LNCAP (cell line): ENCODE measurements at regions not wholly inside any gene's neighbourhood (a gene's known extent, or its start where the extent isn't known, plus 50 kb on each side); places are given as distances from the start of the nearest gene placed in this dataset.

Experiments
- TF ChIP-seq, protein P1 (sequence below): fragments of 450-650 bp; IDR thresholded peaks from 2 replicates; pipeline ENCODE4 v1.5.1; 2017; ENCODE audit warnings: mild to moderate bottlenecking

DNA sequence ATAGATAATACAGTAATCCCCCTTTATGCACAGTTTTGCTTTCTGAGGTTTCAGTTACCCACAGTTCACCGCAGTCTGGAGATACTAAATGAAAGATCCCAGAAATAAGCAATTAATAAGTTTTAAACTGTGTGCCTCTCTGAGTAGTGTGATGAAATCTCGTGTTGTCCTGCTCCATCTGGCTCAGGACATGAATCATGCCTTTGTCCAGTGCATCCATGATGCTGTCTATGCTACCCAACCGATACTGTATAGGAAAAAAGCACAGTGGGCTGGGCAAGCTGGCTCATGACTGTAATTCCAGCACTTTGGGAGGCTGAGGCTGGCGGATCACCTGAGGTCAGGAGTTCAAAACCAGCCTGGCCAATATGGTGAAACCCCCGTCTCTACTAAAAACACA lies 85.0 kb upstream of the SLC2A1 start:
- TF ChIP-seq, protein P1, sequence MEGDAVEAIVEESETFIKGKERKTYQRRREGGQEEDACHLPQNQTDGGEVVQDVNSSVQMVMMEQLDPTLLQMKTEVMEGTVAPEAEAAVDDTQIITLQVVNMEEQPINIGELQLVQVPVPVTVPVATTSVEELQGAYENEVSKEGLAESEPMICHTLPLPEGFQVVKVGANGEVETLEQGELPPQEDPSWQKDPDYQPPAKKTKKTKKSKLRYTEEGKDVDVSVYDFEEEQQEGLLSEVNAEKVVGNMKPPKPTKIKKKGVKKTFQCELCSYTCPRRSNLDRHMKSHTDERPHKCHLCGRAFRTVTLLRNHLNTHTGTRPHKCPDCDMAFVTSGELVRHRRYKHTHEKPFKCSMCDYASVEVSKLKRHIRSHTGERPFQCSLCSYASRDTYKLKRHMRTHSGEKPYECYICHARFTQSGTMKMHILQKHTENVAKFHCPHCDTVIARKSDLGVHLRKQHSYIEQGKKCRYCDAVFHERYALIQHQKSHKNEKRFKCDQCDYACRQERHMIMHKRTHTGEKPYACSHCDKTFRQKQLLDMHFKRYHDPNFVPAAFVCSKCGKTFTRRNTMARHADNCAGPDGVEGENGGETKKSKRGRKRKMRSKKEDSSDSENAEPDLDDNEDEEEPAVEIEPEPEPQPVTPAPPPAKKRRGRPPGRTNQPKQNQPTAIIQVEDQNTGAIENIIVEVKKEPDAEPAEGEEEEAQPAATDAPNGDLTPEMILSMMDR = no peak

DNA sequence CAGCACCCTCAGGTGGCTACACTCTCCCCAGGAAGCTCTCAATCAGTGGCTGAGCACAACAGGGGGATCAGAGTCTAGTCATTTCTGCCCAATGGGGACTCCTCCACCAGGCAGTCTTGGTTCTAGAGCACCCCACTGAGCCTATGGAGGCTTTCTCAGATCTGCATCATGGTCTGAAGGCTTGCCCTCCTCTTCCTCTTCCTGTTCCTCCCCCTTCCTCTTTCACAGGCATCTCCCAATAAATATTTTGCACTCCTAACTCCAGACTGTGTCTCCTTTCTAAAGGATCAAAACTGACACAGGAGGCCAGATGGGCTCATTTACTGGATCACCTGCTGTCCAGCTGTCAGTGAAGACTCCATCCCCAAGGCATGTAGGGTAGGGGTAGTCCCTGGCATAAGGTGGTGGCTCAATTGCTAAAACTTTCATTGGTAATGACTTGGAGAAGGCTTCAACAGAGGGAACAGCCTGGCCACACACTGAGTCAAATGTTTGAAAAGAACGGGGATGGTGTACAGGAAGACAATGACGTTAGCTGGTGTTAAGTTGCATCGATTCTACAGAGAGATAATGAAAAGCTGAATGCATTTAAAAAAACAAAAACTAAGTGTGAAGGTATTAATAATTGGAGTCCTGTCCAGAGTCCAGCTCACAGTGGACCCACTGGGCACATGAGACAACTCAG lies 84.2 kb upstream of the SLC2A1 start:
- TF ChIP-seq, protein P1 = no peak

DNA sequence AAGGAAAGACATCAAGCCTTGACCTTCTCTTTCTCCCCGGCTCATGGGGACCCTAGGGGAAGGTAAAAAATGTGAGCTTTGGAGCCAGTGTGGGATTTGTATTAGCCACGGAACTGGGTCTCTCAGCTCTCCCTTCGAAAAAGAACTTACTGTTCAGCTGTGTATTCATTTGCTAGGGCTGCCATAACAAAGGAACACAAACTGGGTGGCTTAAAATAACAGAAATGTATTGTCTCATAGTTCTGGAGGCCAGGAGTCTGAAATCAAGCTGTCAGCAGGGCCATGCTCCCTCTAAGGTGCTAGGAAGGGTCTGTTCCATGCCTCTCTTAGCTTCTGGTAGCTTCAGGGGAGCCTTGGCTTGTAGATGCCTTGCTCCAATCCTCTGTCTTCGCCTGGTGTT lies 83.5 kb upstream of the SLC2A1 start:
- TF ChIP-seq, protein P1 = no peak

DNA sequence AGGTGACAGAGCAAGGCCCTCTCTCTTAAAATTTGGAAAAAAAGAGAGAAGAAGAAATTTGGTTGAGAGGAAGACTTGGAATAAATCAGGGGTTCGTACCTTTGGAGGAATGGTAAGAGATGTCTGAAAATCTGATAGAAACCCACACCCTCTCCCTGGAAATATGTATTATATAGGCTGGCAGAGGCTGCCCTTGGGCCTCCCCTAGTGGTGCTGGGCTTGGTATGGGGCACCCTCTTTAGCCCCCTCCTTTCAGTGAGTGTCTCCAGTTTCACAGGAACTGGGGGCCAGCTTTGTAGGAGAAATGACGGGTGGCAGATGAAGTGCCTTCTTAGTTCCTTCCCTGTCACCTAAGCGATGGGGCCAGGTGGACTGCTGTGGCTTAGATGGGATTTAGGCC lies 82.9 kb upstream of the SLC2A1 start:
- TF ChIP-seq, protein P1 = no peak

DNA sequence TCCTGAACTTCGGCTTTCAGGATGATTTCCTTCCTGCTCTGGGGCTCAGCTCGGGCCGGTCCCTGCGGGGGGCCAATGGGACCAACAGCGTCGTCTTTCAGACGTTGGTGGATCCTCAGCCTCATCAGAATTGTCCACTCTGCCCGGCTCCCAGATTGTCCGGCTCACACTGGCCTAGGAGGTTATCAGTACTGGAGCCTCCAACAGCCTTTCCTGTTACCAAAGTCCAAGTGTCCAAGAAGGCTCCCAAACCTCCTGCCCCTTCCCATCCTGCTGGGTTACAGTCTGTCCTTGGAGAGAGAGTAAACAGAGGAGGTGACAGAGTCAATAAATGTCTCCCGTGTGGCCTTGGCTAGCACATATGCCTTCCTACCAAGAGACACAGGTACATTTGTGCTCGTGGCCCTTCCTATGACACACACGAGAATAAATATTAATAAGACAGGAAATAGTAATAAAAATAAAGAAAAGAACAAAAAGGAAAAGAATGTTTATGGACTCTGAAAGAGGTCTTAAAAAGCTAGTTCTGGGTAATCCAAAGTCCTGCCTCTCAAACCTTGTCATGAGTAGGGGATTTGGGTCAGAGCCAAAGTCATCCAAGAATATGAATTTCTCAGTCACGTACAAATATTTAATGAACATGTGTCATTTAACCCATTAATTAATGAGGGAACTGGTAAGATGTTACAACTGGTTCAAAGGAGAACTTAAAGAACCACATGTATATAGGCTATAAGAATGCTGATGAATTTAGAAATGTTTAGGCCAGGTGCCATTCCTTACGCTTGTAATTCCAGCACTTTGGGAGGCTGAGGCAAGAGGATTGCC lies 80.8 kb upstream of the SLC2A1 start:
- TF ChIP-seq, protein P1 = no peak

DNA sequence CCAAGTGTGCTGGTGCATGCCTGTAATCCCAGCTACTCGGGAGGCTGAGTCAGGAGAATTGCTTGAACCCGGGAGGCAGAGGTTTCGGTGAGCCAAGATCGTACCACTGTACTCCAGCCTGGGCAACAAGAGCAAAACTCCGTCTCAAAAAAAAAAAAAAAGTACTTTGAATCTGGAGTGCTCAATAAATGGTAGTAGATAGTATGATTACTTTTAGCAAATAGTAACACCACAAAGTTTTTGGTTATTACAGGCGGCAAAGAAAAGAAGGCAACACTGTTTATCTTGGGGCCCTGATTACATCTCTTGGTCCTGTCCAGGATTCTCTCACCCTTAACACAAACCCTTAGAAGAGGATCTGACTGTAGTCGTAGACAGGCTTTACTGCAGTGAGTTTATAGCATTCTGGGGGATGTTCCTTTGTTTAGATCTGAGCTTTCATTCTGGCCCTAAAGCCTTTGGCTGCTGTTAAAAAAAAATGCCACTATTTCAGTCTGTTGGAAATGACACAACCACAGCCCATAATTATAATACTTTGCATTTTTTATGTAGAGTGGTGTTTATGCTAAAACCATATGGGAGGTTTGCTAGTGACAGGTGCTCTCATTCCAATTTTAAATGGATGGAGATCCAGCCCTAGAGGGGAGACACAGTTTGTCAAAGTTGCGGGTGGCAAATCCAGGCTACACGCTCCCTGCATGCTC lies 79.7 kb upstream of the SLC2A1 start:
- TF ChIP-seq, protein P1 = no peak

DNA sequence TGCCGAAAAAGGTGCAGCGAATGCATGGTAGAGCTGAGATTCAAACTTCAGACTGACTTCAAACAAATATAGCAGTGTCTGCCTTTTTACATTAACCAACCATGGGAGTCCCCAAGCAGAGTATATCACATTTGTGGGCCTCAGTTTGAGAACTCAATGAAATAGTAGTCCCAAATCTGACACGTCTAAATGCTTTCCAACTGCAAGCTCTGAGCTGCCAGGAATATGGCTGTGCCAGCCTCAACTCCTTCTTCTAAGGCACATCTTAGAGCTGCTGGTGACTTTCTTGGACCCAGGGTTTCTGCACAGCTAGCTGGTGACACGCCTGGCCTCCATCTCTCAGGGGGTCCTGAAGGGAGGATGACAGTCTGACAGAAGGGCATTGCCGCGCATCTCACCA lies 78.8 kb upstream of the SLC2A1 start:
- TF ChIP-seq, protein P1 = no peak
